HuH-7.5 (cell line): ENCODE measurements at regions not wholly inside any gene's neighbourhood (a gene's known extent, or its start where the extent isn't known, plus 50 kb on each side); places are given as distances from the start of the nearest gene placed in this dataset.

Experiments used
- DNase-seq: peaks from one replicate; pipeline ENCODE4 v3.0.0; 2011; ENCODE audit warnings: low spot score

DNA sequence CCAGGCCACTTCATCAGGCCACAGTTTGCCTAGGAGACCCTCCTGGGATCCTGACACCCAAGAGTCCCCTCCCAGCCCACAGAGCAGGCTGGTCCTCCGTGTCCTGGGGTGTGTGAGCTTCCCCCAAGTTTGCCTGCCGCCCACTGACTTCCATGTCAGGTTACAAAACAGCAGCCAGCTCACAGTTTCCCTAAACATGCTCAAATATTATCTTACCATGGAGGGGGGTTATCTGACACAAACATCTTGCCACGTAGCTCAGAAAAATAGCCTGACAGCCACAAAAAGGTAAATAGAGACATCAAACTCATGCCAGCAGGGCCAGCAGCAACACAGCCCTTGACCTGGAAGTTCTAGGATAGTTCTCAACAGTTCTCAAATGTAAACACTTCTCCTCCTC is 346.5 kb downstream of the TNS1 start:
- DNase-seq, result no peak

DNA sequence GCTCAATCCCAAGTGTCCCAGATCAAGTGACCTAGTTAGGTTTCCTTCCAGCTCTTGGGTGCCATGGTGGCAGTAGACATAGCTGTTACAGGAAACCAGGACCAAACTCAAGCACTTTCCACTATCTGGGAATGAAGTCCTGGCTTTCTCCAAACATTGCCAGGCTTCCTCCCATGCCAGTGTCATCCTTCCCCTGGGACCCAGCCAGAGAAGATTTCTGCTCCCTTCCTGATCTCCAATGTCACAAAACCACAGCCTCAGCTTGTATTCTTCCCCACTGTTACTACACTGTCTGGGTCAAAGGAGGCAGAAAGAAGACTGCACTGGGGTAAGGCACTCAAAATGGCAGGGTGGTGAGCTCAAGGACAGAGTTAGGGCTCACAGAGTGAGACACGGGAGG is 347.1 kb downstream of the TNS1 start:
- DNase-seq, result no peak

DNA sequence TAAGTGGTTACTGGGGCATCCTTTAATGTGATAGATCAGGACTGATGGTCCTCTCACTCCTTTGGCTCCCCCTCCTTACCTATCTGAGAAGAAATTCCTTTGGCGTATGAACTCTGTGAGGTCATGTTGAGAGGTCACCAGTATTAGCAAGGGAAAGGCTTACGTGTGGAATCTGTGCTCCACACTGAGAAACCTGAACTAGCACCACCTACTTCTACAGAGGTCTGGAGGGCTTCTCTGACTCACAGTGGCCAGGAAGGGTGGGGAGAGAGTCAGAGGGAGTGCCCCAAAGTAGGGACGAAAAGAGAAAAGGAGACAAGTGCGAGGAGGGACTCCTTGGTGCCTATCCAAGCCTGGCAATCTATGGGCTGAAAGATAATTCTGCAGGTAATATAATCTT is 348.6 kb downstream of the TNS1 start:
- no peak for DNase-seq

DNA sequence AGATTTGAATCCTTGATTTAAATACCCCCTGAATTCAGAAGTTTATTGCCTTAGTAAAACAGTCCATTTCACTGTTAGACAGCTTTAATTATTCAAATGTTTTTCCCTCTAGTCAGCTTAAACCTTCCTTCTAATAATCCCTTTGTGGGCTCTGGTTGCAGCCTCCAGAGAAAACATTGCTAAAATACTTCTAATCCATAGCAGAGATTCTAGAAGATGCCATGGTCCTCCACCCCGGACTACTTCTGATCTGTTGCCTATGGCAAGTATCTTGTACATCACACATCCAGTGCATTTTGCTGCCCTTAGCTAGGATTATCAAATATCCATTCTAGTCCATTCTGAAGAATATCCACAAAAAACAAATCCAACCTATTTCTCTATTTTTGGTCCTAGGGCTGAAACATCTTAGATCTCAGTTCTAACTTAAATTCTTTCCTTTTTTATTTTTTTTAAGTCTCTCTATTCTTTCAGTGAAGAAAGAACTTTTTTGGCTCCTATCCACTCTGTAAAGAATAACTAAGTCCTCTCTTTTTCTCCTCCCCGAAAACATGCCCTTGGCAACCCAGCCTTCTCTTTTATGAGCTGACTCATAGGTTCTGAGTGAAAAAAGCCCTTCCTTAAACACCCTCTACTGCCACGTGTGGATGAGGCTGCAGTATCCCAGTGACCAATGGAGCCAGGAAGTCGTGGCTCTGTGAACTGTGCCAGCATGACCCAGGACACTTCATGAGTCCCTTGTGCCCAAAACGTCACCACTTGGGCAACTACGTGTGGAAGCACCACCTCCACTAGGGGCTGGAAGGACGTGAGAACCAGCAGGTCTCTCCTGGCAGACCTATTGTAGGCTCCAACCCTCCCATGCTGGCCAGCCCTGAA is 349.8 kb downstream of the TNS1 start:
- no peak for DNase-seq

DNA sequence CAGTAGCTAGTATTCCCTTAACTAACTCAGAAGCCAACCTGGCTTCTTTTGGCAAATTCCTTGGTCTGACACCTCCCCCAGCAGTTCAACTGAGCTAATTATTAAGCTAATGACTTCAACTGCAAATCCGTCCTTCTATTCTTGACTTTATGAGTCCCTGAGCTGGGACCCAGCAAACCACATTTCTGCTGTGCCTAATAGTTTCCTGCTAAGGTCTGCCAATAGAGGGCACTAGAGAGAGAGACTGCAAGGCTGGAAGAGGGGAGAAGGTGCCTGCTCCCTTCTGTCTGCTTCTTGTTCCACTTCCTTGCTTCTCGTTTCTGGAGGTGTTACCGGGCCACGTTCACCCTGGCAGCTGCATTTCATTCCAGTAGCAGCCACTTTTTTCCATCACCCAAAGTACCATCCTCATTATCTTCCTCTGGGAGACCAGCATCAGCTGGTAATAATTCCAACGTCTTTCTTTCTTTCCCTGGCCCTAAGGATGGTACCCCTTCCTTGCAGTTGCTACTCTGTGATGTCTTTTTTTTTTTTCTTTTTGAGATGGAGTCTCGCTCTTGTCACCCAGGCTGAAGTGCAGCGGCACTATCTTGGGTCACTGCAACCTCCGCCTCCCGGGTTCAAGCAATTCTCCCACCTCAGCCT is 352.0 kb downstream of the TNS1 start:
- peak; percentile 51 for DNase-seq

DNA sequence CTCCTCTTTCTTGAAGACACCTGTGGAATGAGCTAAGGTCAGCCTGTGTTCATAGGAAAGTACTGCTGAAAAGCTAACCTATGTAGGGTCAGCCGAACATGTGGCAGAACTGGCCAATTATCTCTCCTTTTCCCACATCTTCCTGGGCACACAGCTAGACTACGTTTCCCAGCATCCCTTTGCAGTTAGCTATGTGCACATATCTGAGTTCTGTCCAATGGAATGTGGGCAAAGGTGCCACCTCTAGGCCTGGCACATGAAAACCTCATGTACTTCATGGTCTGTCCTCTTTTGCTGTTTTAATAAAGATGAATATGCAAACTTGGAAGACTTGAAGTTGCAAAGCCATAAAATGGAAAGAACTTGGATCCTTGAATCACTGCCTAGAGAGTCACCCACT is 352.6 kb downstream of the TNS1 start:
- no peak for DNase-seq

DNA sequence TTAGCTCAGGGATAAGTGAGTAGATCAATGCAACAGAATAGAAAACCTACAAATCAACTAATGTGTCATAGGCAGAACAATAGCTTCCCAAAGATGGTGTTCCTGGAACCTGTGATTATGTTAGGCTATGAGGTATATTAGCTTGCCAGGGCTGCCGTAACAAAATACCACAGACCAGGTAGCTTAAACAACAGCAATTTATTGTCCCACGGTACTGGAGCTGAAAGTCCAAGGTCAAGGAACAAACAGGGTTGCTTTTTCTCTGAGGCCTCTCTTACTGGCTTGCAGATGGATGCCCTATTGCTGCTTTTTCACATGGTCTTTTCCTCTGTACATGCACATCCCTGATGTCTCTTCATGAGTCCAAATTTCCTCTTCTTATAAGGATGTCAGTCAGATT is 354.9 kb downstream of the TNS1 start:
- no peak for DNase-seq

DNA sequence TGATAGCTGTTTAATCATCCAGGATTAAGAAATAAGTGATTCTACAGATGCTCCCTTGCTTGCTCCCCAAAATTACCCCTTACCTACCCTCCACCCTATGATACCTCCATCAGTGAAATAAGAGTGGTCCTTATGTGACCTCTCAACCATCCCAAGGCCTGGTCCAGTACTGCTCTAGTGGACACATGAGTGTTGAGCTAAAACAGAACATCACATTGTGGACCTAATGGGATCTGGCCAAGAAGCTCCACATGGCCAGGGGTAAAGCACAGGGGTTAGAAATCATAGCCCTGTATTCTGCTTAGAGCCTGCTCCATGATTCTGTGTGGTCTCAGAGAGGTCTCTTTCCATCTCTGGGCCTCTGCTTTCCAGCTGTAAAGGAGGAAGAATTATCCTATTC is 355.6 kb downstream of the TNS1 start:
- no peak for DNase-seq

DNA sequence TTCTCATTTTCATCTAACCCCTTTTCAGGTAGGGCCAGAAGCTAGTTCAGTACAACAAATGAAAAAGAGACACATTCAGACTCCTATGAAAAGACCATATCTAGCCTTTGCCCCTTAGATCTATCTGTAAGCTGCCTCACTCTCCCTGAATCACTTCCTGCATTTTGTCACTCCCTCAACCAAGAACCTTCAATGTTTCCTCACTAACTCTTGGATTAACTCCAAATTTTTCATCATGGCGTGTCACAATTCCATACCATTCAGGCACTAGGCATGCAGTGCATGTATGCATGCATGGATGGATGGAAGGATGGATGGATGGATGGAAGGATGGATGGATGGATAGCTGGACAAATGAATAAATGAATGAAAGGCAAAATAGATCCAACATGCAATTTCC is 356.9 kb downstream of the TNS1 start:
- DNase-seq, result no peak

DNA sequence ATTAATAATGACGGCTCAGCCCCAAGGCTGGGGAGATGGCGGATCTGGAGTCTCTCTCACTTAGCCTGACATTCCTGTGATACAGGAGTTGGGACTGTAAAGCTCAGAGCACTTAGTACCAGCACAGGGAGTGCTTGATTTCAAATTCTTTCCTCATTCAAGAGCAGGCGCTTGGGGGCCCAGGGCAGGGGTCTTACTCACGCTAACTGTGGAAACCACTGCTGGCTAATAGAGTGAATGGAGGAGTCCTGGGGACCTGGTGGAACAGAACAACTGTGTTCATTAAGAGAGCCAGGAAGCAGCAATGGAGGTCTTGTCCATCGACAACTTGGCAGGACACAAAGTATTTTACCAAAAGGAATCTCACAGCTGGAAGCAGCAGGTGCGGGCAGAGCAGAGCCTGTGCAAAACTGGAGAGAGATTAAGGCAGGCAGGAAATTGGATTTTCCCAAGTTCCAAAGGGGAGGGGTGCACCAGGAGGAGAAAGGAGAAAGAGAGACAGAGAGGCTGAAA is 358.9 kb downstream of the TNS1 start:
- no peak for DNase-seq

DNA sequence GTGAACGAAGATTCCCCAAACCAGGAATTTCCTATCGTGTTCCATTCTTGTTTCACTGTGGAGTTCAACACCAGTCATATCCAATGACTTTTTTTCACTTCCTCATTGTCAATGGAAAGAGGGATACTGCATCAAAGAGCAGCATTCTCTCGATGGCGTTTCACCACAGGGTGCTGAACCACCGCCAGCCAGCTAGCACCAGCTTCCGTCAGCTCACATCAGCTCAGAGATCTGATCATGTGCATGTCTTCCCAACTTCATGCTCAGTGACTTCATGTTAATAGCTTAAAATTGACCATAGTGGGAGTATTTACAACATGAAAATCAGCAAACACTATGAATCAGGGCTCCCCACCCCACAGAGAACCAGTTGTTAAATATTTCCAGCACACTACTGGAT is 359.9 kb downstream of the TNS1 start:
- DNase-seq, result no peak

DNA sequence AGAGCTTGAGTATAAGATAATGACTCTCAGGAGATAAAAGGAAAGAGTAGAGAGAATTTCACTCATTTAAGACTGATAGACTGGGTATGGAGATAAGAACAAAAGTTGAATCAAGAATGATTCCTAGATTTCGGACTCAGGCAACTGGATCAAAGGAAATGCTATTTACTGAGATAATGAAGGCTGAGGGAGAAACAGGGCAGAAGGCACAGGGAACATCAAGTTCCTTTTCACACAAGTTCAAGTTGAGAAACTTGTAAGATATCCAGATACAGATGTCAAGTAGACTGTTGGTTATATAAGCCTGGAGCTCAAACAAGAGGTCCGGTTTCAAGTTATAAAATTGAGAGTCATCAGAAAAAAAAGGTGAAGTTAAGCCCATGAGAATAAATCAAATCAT is 360.8 kb downstream of the TNS1 start:
- DNase-seq, result no peak

DNA sequence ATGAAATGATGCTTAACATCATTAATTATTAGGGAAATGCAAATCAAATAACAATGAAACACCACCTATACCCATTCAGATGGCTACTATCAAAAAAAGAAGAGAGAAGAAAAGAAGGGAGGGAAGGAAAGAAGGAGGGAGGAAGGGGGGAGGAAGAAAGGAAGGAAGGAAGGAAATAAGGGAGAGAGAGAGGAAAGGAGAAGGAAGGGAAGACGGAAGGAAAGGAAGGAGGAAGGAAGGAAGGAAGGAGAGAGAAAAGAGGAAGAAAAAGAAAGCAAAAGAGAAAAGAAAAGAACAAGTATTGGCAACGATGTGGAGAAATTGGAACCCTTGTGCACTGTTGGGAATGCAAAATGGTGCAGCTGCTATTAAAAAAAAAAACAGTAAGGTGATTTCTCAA is 363.3 kb downstream of the TNS1 start:
- no peak for DNase-seq

DNA sequence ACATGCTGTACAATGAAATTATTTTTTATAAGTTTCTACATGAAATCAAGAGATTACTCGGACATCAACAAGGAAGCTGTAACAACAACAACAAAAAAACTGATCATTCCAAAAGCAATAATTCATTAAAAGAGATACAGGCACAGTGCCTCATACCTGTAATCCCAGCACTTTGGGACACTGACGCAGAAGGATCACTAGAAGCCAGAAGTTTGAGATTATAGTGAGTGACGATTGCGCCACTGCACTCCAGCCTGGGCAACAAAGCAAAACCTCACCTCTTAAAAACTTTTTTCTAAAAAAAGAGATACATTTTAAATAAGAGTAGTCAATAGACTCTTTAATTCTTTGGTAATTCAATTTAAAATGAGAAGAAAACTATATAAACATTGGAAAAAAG is 364.3 kb downstream of the TNS1 start:
- DNase-seq, result no peak

DNA sequence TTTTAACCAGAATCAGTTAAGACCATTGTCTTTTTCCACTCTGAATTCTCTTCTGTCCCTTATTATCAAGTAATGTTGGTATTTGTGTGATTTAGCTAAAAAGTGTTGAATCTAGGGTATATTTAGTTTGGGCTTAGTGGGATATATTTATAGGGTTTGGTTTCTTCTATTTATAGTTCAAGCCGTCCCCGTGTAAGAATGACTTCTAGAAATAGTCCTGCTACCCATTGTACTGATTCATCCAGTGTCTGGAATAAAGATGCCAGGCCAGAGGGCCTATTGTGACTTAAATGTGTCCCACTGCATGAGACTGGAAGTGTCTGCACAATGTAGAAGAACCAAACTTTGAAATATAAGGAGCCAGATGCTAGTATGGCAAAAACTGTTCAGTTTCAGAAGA is 364.8 kb downstream of the TNS1 start:
- DNase-seq, result no peak

DNA sequence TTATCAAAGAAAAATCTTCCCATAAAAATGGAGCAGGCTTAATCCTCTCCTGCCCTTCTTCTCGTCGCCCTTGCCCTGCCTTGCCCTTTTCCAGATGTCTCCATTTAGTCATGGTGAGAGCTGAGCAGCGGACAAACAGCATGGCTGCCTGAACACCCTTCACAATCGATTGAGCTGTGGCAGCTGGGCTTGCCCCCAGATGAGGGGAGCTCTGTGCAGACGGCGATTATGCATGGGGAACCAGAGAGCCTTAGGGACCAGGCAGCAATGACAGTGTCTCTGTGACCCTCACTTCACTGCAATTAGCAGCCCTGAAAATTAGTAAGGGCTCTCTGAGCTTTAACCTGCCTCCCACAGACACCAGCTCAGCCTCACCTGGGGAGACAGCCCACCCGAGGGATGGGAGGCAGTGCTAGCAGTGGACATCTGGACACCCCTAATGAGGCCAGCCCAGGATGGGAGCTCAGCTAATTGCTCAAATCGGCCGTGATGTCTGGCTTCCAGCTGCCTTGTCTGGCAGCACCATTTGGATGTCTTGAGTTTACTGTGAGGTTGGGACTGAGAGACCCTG is 365.7 kb downstream of the TNS1 start:
- DNase-seq, result no peak

DNA sequence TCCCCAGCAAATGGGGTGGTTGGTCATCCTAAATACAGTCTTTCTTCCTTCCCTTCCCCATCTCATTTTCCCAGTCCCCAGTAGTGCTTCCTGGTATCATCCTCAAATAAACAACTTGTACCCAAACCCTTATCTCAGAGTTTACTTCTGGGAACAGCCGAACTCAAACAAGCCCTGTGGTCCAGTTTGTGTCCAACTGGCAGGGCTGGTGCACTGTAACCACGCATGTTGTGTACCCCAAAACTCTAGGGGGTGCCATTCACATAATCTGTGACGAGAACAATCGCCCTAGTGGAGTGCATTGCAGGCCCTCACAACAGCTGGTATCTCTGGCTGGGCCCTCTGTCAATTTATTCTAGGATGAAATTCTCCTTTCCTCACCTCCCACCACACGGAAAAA is 366.2 kb downstream of the TNS1 start:
- DNase-seq, result no peak

DNA sequence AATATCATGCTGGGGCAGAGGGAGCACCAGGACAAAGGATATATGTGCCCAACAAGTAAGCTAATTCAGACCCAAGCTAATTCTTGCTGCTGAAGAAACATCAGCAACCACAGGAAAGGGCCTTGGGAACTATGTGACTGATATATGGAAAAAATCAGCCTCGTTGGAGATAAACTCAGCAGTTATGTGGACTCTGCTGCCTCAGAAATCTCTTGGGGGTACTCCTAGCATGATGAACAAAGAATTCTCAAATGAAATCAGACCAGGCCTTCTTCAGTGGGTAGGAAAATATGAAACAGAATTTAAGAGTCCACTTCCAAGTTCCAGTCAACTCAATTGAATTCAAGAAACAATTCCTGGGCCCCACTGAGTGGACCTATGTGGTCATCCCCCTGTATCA is 367.9 kb downstream of the TNS1 start:
- no peak for DNase-seq

DNA sequence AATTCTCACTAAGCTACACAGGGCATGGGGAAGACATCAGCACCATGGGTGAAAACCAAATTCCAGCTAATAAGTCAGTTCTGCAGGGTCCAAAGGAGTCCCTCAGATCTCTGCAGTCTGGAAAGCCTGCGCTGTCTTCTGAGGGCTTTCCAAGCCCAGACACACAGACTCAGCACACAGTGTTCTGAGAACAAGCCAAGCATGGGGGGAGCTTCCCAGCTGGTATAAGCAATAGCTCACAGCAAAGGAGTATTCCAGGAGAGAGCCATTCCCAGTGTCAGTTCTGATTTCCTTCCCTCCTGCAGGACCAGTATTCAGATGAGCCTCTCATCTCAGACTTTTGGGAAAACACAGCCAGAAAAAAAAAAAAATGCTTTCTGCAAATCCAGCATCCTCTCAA is 370.8 kb downstream of the TNS1 start:
- DNase-seq, result no peak

DNA sequence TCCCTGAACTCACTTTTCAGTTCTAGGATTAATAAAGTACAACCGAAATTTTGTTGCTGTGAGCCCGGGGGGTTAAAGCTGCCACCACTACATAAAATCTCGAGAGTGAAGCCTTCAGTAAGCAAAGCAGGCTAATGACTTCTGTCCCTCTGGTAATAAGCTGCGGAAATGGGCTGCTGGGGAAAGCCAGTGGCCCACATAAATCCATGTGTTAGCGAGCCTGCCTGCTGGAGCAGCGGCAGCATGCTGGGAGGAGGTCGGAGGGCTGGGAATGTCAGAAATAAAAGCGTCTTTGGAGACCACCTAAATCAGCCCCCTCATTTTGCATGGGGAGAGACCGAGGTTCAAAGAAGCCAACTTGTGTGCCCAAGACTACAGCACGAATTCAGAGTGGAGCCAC is 371.7 kb downstream of the TNS1 start:
- no peak for DNase-seq

DNA sequence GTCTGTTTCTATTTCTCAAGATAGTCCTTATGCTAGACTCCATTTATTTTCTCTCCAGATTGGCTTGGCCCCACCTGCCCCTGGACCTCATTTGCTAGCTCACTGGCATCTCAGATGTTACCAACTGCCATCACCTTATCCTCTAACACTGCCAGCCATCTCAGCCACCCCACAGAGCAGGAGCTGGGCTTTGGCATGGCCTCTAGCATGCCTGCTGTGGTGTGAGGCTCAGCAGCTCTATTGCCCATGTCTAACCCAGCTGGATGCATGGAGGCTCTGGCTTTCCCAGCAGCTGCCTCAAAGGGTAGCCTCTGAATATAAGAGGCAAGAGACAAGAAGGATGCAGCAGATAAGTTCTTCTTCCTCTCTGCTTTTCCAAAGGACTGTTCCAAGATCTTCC is 373.4 kb downstream of the TNS1 start:
- DNase-seq, result no peak

DNA sequence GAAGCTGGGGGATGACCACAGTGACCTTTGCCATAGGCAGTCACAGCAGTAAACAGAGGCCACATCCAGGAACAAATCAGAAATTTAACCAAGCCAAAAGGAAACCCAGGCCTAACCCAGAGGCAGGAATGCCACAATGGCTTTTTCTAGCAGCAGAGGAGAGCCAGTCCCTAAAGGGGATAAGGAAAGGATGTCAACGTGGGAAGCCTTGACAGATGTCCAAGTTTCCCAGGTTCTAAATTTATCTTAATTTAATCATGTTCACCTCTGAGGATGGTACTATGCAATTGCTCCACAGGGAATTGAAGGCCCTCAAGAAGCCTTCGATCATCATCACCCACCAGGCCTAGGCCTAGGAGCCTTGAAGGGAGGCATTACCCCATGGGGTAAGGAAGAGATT is 374.7 kb downstream of the TNS1 start:
- no peak for DNase-seq

DNA sequence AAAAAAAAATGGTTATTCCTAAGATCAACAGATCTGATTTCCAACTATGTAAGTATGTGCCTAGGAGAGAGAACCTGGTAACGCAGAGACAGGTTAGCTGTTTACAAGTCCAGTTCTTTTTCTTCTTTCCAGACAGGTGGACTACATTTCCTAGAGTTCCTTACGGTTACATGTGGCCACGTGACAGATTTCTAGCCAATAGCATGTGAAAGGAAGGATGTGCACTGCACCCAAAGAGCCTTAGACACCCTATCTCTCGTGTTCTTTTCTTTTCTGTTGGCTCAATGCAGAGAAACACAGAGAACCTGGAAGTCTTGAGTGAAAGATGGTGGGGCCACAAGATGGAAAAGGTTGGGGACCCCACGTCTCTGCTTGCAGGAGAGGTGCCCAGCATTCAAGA is 375.9 kb downstream of the TNS1 start:
- no peak for DNase-seq
